Left lung (tissue), 4 donors: ENCODE measurements at regions not wholly inside any gene's neighbourhood (a gene's known extent, or its start where the extent isn't known, plus 50 kb on each side); places are given as distances from the start of the nearest gene placed in this dataset.

Source experiments
- ATAC-seq: fragments of 200-7000 bp; cut with Tn5 transposase; one replicate; pipeline ENCODE4 v1.9.1; 2020; ENCODE audit warnings: moderate library complexity
- DNase-seq, 4 donors: peaks; one replicate each; pipeline ENCODE4 v3.0.0-alpha.2; 2013 to 2020
- H3K27ac ChIP-seq, 2 donors: fragments of 200-600 bp; sonication (generic) in 1 of 2; one replicate each; pipeline versions ENCODE4 v1.5.0 to v1.8.0; 2020 to 2021
- H3K27me3 ChIP-seq, 2 donors: fragments of 200-600 bp; sonication (generic) in 1 of 2; one replicate each; pipeline versions ENCODE4 v1.5.0 to v1.8.0; 2020 to 2021
- H3K36me3 ChIP-seq, 2 donors: fragments of 200-600 bp; sonication (generic) in 1 of 2; one replicate each; pipeline versions ENCODE4 v1.5.0 to v1.8.0; 2020 to 2021
- H3K4me1 ChIP-seq, 2 donors: fragments of 200-600 bp; one replicate each; pipeline ENCODE4 v1.8.0; 2021
- H3K4me3 ChIP-seq, 2 donors: fragments of 200-600 bp; sonication (generic) in 1 of 2; one replicate each; pipeline versions ENCODE4 v1.5.0 to v1.8.0; 2020 to 2021; ENCODE audit warnings: mild to moderate bottlenecking in 1 of 2
- H3K9me3 ChIP-seq, 2 donors: fragments of 200-600 bp; sonication (generic) in 1 of 2; one replicate each; pipeline versions ENCODE4 v1.5.0 to v1.8.0; 2020 to 2021
- CTCF ChIP-seq, 2 donors: fragments of 200-600 bp; sonication (generic) in 1 of 2; IDR thresholded peaks; one replicate each; pipeline versions ENCODE4 v1.5.0 to v1.8.0; 2021; ENCODE audit warnings: antibody characterized with exemption in 2 of 2
- intact Hi-C, 2 donors: fragments of 100-400 bp; cut with DNase I; formaldehyde crosslinking; loops; one replicate each; pipeline versions ENCODE4 v1.11.2 to v1.14.2; 2022
- donor health status: DM: no; HTN: yes; CAD: no.
- donor health status: DM: no; HTN: no; CAD: no.

DNA sequence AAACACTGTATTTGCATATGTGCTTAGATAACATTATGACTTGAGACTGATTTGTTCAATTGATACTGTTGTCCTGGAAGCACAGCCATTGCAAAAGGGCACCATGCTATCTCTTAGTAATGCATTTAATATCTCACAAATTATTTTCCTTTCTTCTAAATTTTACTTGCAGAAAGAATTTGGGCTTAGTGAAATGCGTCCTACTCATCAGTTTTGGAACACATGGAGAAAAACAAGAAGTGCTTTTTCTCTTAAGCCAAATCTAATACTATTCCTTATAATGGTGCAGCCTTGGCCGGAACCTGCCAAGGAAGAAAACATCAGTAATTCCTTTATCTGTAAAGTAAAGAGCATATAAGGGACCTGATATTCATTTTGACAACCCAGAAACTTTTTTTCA is 172.2 kb upstream of the ZNF608 start:
- H3K4me3 ChIP-seq = no peak overlapping the region
- intact Hi-C loops = no loop called here
- TF ChIP-seq CTCF (IDR thresholded peaks at IDR 0.05) = no peak
- no peak overlapping the region for H3K27ac ChIP-seq
- no peaks in the 10 kb centered on the region for H3K9me3 ChIP-seq
- DNase-seq = no peak
- no peak for ATAC-seq
- H3K36me3 ChIP-seq = no peaks in the 10 kb centered on the region
- peaks cover 7 to 17% of the 10 kb centered on the region in 2 donors for H3K4me1 ChIP-seq
- no peaks in the 10 kb centered on the region for H3K27me3 ChIP-seq

- no peak for DNase-seq
- H3K27ac ChIP-seq = no peak overlapping the region
- no peaks in the 10 kb centered on the region for H3K9me3 ChIP-seq
- H3K27me3 ChIP-seq = no peaks in the 10 kb centered on the region
- intact Hi-C loops = no loop called here
- no peak for TF ChIP-seq CTCF (IDR thresholded peaks at IDR 0.05)
- H3K36me3 ChIP-seq = no peaks in the 10 kb centered on the region
- ATAC-seq = peak; percentile 37
- peaks cover 7 to 17% of the 10 kb centered on the region in 2 donors for H3K4me1 ChIP-seq
- no peak overlapping the region for H3K4me3 ChIP-seq
These were observed 172.6 kb upstream of the ZNF608 start for GRCh38 chr5:124919076-124919475.

- no peak overlapping the region for H3K4me3 ChIP-seq
- H3K27ac ChIP-seq = no peak overlapping the region
- DNase-seq (no peak), ATAC-seq (no peak)
- TF ChIP-seq CTCF (IDR thresholded peaks at IDR 0.05) = no peak
- peaks cover 7 to 17% of the 10 kb centered on the region in 2 donors for H3K4me1 ChIP-seq
- no peaks in the 10 kb centered on the region for H3K9me3 ChIP-seq
- H3K36me3 ChIP-seq = no peaks in the 10 kb centered on the region
- no peaks in the 10 kb centered on the region for H3K27me3 ChIP-seq
- intact Hi-C loops = no loop called here
These were observed 173.5 kb upstream of the ZNF608 start for GRCh38 chr5:124919747-124920525.

- H3K4me3 ChIP-seq = no peak overlapping the region
- no peaks in the 10 kb centered on the region for H3K27me3 ChIP-seq
- DNase-seq (no peak), ATAC-seq (no peak)
- TF ChIP-seq CTCF (IDR thresholded peaks at IDR 0.05) = no peak
- no peaks in the 10 kb centered on the region for H3K9me3 ChIP-seq
- no peak overlapping the region for H3K27ac ChIP-seq
- no peaks in the 10 kb centered on the region for H3K36me3 ChIP-seq
- peaks cover 7 to 17% of the 10 kb centered on the region in 2 donors for H3K4me1 ChIP-seq
- intact Hi-C loops = no loop called here
These were observed 174.6 kb upstream of the ZNF608 start for GRCh38 chr5:124920909-124921666.

GRCh38 chr5:124921694-124922093 is 175.3 kb upstream of the ZNF608 start:
- no peak overlapping the region for H3K27ac ChIP-seq
- no peak for DNase-seq
- no peaks in the 10 kb centered on the region for H3K27me3 ChIP-seq
- no peaks in the 10 kb centered on the region for H3K36me3 ChIP-seq
- TF ChIP-seq CTCF (IDR thresholded peaks at IDR 0.05) = no peak
- intact Hi-C loops = no loop called here
- ATAC-seq = no peak
- H3K9me3 ChIP-seq = no peaks in the 10 kb centered on the region
- H3K4me1 ChIP-seq = peaks cover 7 to 17% of the 10 kb centered on the region in 2 donors
- no peak overlapping the region for H3K4me3 ChIP-seq
